ENCODE measurements at regions not wholly inside any gene's neighbourhood (a gene's known extent, or its start where the extent isn't known, plus 50 kb on each side); places are given as distances from the start of the nearest gene placed in this dataset.

GRCh38 chr9:26172301-26172700, 494.1 kb upstream of the TUSC1 start:
- Histone ChIP-seq H2AK5ac (ENCODE audit: low read depth, low read length) (no peak overlapping the region), H3K4ac (ENCODE audit: low read length) (no peak overlapping the region), H2BK12ac (ENCODE audit: low read length) (no peak overlapping the region), H2BK120ac (ENCODE audit: low read depth, low read length) (no peak overlapping the region), H3K36me3 (replicated peaks in 1 of 2; ENCODE audit: control insufficient read depth in 2 of 2, insufficient read depth in 2 of 2, low read length in 2 of 2) (no peaks in the 10 kb centered on the region), H3K4me1 (ENCODE audit: control insufficient read depth in 2 of 2, insufficient read depth in 1 of 2, low read depth in 1 of 2, low read length in 2 of 2) (no peaks in the 10 kb centered on the region), H4K91ac (ENCODE audit: low read depth, low read length, poor library complexity) (no peak overlapping the region), H3K23ac (ENCODE audit: low read depth, low read length, poor library complexity) (no peak overlapping the region), H2AFZ (ENCODE audit: low read length) (no peak overlapping the region), H4K8ac (ENCODE audit: low read depth, low read length) (no peak overlapping the region), H3K79me1 (ENCODE audit: low read depth, low read length) (no peaks in the 10 kb centered on the region), H3K4me2 (ENCODE audit: insufficient read depth, low read length, poor library complexity, severe bottlenecking) (no peak overlapping the region), H3K9me3 (replicated peaks in 1 of 2; ENCODE audit: control insufficient read depth in 2 of 2, insufficient read depth in 1 of 2, low read depth in 1 of 2, low read length in 2 of 2) (no peaks in the 10 kb centered on the region), H3K27me3 (ENCODE audit: control insufficient read depth in 3 of 3, insufficient read depth in 3 of 3, low read depth in 1 of 3, low read length in 3 of 3) (no peaks in the 10 kb centered on the region), H2BK15ac (ENCODE audit: low read length) (no peak overlapping the region), H2BK5ac (ENCODE audit: low read length) (no peak overlapping the region), H3K4me3 (ENCODE audit: low read length in 2 of 2) (no peak overlapping the region), H3K27ac (replicated peaks; ENCODE audit: low read length) (no peak overlapping the region), H3K18ac (ENCODE audit: low read length) (no peak overlapping the region), H3K14ac (ENCODE audit: low read length) (no peak overlapping the region), H3K9ac (ENCODE audit: low read depth, low read length, poor library complexity) (no peak overlapping the region)
- DNase-seq (ENCODE audit: low spot score) = no peak
- no CpG with 5 or more reads among the region's 2 CpGs for WGBS, 2 donors (ENCODE audit: extremely low coverage in 2 of 2, insufficient read length in 2 of 2, insufficient replicate concordance in 1 of 2)

DNA sequence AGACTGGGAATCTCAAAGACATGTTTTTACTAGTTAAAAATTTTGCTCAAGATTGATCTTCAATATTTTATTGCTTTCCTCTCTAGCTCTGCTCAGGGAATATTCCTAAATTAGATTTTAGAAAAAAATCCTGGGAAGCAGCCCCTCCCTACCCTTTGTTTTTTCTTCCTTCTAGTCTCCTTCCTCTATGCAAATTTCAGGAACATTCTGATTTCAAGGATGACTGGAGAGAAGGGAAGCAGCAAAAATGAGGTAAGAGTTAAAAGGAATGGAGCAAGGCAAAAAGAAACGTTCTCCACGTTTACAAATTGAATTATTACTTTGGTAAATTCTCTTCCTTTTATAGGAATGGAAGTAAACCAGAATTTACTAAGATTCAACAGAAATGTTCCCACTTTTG, 493.4 kb upstream of the TUSC1 start:
- Histone ChIP-seq H3K23ac (ENCODE audit: low read depth, low read length, poor library complexity) (no peak overlapping the region), H4K91ac (ENCODE audit: low read depth, low read length, poor library complexity) (no peak overlapping the region), H2BK5ac (ENCODE audit: low read length) (no peak overlapping the region), H3K27ac (replicated peaks; ENCODE audit: low read length) (no peak overlapping the region), H2BK15ac (ENCODE audit: low read length) (no peak overlapping the region), H3K4me3 (ENCODE audit: low read length in 2 of 2) (no peak overlapping the region), H3K27me3 (ENCODE audit: control insufficient read depth in 3 of 3, insufficient read depth in 3 of 3, low read depth in 1 of 3, low read length in 3 of 3) (no peaks in the 10 kb centered on the region), H2BK120ac (ENCODE audit: low read depth, low read length) (no peak overlapping the region), H3K14ac (ENCODE audit: low read length) (no peak overlapping the region), H2AK5ac (ENCODE audit: low read depth, low read length) (no peak overlapping the region), H3K36me3 (replicated peaks in 1 of 2; ENCODE audit: control insufficient read depth in 2 of 2, insufficient read depth in 2 of 2, low read length in 2 of 2) (no peaks in the 10 kb centered on the region), H3K4me1 (ENCODE audit: control insufficient read depth in 2 of 2, insufficient read depth in 1 of 2, low read depth in 1 of 2, low read length in 2 of 2) (no peaks in the 10 kb centered on the region), H3K4me2 (ENCODE audit: insufficient read depth, low read length, poor library complexity, severe bottlenecking) (no peak overlapping the region), H4K8ac (ENCODE audit: low read depth, low read length) (no peak overlapping the region), H3K9me3 (replicated peaks in 1 of 2; ENCODE audit: control insufficient read depth in 2 of 2, insufficient read depth in 1 of 2, low read depth in 1 of 2, low read length in 2 of 2) (no peaks in the 10 kb centered on the region), H3K9ac (ENCODE audit: low read depth, low read length, poor library complexity) (no peak overlapping the region), H2BK12ac (ENCODE audit: low read length) (no peak overlapping the region), H3K18ac (ENCODE audit: low read length) (no peak overlapping the region), H2AFZ (ENCODE audit: low read length) (no peak overlapping the region), H3K4ac (ENCODE audit: low read length) (no peak overlapping the region), H3K79me1 (ENCODE audit: low read depth, low read length) (no peaks in the 10 kb centered on the region)
- WGBS, 2 donors (ENCODE audit: extremely low coverage in 2 of 2, insufficient read length in 2 of 2, insufficient replicate concordance in 1 of 2) = no CpG with 5 or more reads among the region's 2 CpGs
- no peak for DNase-seq (ENCODE audit: low spot score)

- Histone ChIP-seq H3K23ac (ENCODE audit: low read depth, low read length, poor library complexity) (no peak overlapping the region), H2BK120ac (ENCODE audit: low read depth, low read length) (no peak overlapping the region), H4K8ac (ENCODE audit: low read depth, low read length) (no peak overlapping the region), H2AK5ac (ENCODE audit: low read depth, low read length) (no peak overlapping the region), H3K79me1 (ENCODE audit: low read depth, low read length) (no peaks in the 10 kb centered on the region), H3K4ac (ENCODE audit: low read length) (no peak overlapping the region), H2AFZ (ENCODE audit: low read length) (no peak overlapping the region), H3K4me2 (ENCODE audit: insufficient read depth, low read length, poor library complexity, severe bottlenecking) (no peak overlapping the region), H3K36me3 (replicated peaks in 1 of 2; ENCODE audit: control insufficient read depth in 2 of 2, insufficient read depth in 2 of 2, low read length in 2 of 2) (no peaks in the 10 kb centered on the region), H3K14ac (ENCODE audit: low read length) (no peak overlapping the region), H3K27me3 (ENCODE audit: control insufficient read depth in 3 of 3, insufficient read depth in 3 of 3, low read depth in 1 of 3, low read length in 3 of 3) (no peaks in the 10 kb centered on the region), H4K91ac (ENCODE audit: low read depth, low read length, poor library complexity) (no peak overlapping the region), H3K4me3 (ENCODE audit: low read length in 2 of 2) (no peak overlapping the region), H3K9me3 (replicated peaks in 1 of 2; ENCODE audit: control insufficient read depth in 2 of 2, insufficient read depth in 1 of 2, low read depth in 1 of 2, low read length in 2 of 2) (no peaks in the 10 kb centered on the region), H3K9ac (ENCODE audit: low read depth, low read length, poor library complexity) (no peak overlapping the region), H3K18ac (ENCODE audit: low read length) (no peak overlapping the region), H2BK15ac (ENCODE audit: low read length) (no peak overlapping the region), H3K27ac (replicated peaks; ENCODE audit: low read length) (no peak overlapping the region), H2BK5ac (ENCODE audit: low read length) (no peak overlapping the region), H2BK12ac (ENCODE audit: low read length) (no peak overlapping the region), H3K4me1 (ENCODE audit: control insufficient read depth in 2 of 2, insufficient read depth in 1 of 2, low read depth in 1 of 2, low read length in 2 of 2) (no peaks in the 10 kb centered on the region)
- WGBS, 2 donors (ENCODE audit: extremely low coverage in 2 of 2, insufficient read length in 2 of 2, insufficient replicate concordance in 1 of 2) = no CpG with 5 or more reads among the region's 3 CpGs
- no peak for DNase-seq (ENCODE audit: low spot score)
These were observed 491.9 kb upstream of the TUSC1 start for GRCh38 chr9:26170190-26170589.

DNA sequence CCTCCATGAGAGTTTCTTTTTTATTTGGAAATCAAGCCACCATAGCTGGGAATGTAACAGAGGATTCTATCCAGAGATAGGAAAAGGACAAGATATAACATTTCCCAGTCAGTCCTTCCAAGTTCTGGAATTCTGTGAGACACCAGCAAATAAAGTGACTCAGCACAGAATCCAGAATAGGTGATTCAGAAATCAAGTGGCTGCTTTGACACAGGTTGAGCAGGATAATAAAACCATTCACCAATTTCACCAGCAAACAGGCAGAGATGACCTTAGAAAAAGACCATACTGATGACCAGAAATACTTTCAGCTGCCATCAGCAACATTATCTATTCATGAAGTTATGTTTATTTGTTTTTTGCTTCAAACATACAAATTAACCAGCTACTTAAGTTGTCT, 491.5 kb upstream of the TUSC1 start:
- H2BK15ac ChIP-seq (ENCODE audit: low read length) = no peak overlapping the region
- no peak overlapping the region for H3K14ac ChIP-seq (ENCODE audit: low read length)
- H3K18ac ChIP-seq (ENCODE audit: low read length) = no peak overlapping the region
- no peak overlapping the region for H3K4ac ChIP-seq (ENCODE audit: low read length)
- H2AK5ac ChIP-seq (ENCODE audit: low read depth, low read length) = no peak overlapping the region
- H3K9ac ChIP-seq (ENCODE audit: low read depth, low read length, poor library complexity) = no peak overlapping the region
- no peaks in the 10 kb centered on the region for H3K27me3 ChIP-seq (ENCODE audit: control insufficient read depth in 3 of 3, insufficient read depth in 3 of 3, low read depth in 1 of 3, low read length in 3 of 3)
- no peak overlapping the region for H4K91ac ChIP-seq (ENCODE audit: low read depth, low read length, poor library complexity)
- no peak overlapping the region for H2BK120ac ChIP-seq (ENCODE audit: low read depth, low read length)
- H4K8ac ChIP-seq (ENCODE audit: low read depth, low read length) = no peak overlapping the region
- no peaks in the 10 kb centered on the region for H3K36me3 ChIP-seq (replicated peaks in 1 of 2; ENCODE audit: control insufficient read depth in 2 of 2, insufficient read depth in 2 of 2, low read length in 2 of 2)
- no peak for DNase-seq (ENCODE audit: low spot score)
- no peak overlapping the region for H3K27ac ChIP-seq (replicated peaks; ENCODE audit: low read length)
- no peak overlapping the region for H2BK12ac ChIP-seq (ENCODE audit: low read length)
- no peaks in the 10 kb centered on the region for H3K79me1 ChIP-seq (ENCODE audit: low read depth, low read length)
- no peak overlapping the region for H3K4me3 ChIP-seq (ENCODE audit: low read length in 2 of 2)
- H3K23ac ChIP-seq (ENCODE audit: low read depth, low read length, poor library complexity) = no peak overlapping the region
- no peak overlapping the region for H2AFZ ChIP-seq (ENCODE audit: low read length)
- no peak overlapping the region for H3K4me2 ChIP-seq (ENCODE audit: insufficient read depth, low read length, poor library complexity, severe bottlenecking)
- no peak overlapping the region for H2BK5ac ChIP-seq (ENCODE audit: low read length)
- no peaks in the 10 kb centered on the region for H3K4me1 ChIP-seq (ENCODE audit: control insufficient read depth in 2 of 2, insufficient read depth in 1 of 2, low read depth in 1 of 2, low read length in 2 of 2)
- no peaks in the 10 kb centered on the region for H3K9me3 ChIP-seq (replicated peaks in 1 of 2; ENCODE audit: control insufficient read depth in 2 of 2, insufficient read depth in 1 of 2, low read depth in 1 of 2, low read length in 2 of 2)

Data from neuronal stem cell (in vitro differentiated cells).